Adrenal gland (tissue), 9 donors: ENCODE measurements at regions not wholly inside any gene's neighbourhood (a gene's known extent, or its start where the extent isn't known, plus 50 kb on each side); places are given as distances from the start of the nearest gene placed in this dataset.

Experiments
- DNase-seq, 7 donors: peaks; one replicate each; pipeline ENCODE4 v3.0.0-alpha.2; 2019 to 2020
- H3K27ac ChIP-seq, 5 donors: fragments of 200-600 bp; sonication (generic) in 4 of 5; 1 replicate in 3 of 5; 2 replicates in 2 of 5; pipeline versions ENCODE4 v1.5.1 to v1.8.0; 2016 to 2020; ENCODE audit warnings: mild to moderate bottlenecking in 1 of 5
- H3K27me3 ChIP-seq: fragments of 200-600 bp; 2 replicates; pipeline ENCODE4 v1.8.0; 2021
- H3K36me3 ChIP-seq, 2 donors: fragments of 200-600 bp; replicated peaks in 1 of 2; 1 replicate in 1 of 2; 2 replicates in 1 of 2; pipeline versions ENCODE4 v1.5.1 to v1.8.0; 2018 to 2022
- H3K4me1 ChIP-seq, 2 donors: fragments of 200-600 bp; replicated peaks in 1 of 2; 1 replicate in 1 of 2; 2 replicates in 1 of 2; pipeline versions ENCODE4 v1.5.1 to v1.8.0; 2018 to 2021
- H3K4me3 ChIP-seq, 4 donors: fragments of 200-600 bp; sonication (generic) in 3 of 4; one replicate each; pipeline ENCODE4 v1.5.1; 2016 to 2018
- H3K9me3 ChIP-seq, 3 donors: fragments of 200-600 bp; sonication (generic) in 1 of 3; replicated peaks in 1 of 3; 1 replicate in 2 of 3; 2 replicates in 1 of 3; pipeline versions ENCODE4 v1.5.1 to v1.8.0; 2016 to 2021
- POLR2A ChIP-seq, 2 donors: fragments of 450-650 bp; IDR thresholded peaks; one replicate each; pipeline ENCODE4 v1.6.1; 2017; ENCODE audit warnings: antibody characterized with exemption in 2 of 2, mild to moderate bottlenecking in 2 of 2, moderate library complexity in 1 of 2
- WGBS, 4 donors: extraction: QIAGEN DNeasy Blood & Tissue Kit in 2 of 4; methylation state at CpG; one replicate each; pipeline versions ENCODE4 v1.1.5 to v1.1.7; 2013 to 2017; 5-methylcytosine and 5-hydroxymethylcytosine counted together
- intact Hi-C, 2 donors: fragments of 100-400 bp; cut with DNase I; formaldehyde crosslinking; loops; one replicate each; pipeline versions ENCODE4 v1.14.1 to v1.15.0; 2022 to 2023
- TF ChIP-seq, protein P1 (sequence below), 6 experiments: fragments of 450-650 bp in 4 of 6; fragments of 200-600 bp in 2 of 6; sonication (generic) in 1 of 6; IDR thresholded peaks; 1 replicate in 5 of 6; 2 replicates in 1 of 6; pipeline versions ENCODE4 v1.5.1 to v1.8.0; 2016 to 2021; ENCODE audit warnings: antibody characterized with exemption in 6 of 6, mild to moderate bottlenecking in 2 of 6, moderate library complexity in 1 of 6
- donor health status: healthy with polysubstance abuse.
- donor health status: Bipolar disorder and iron deficiency.
- donor health status: DM: yes; HTN: yes; CAD: no.
- donor health status: DM: no; HTN: no; CAD: no.
- donor health status: DM: no; HTN: no; CAD: no.

DNA sequence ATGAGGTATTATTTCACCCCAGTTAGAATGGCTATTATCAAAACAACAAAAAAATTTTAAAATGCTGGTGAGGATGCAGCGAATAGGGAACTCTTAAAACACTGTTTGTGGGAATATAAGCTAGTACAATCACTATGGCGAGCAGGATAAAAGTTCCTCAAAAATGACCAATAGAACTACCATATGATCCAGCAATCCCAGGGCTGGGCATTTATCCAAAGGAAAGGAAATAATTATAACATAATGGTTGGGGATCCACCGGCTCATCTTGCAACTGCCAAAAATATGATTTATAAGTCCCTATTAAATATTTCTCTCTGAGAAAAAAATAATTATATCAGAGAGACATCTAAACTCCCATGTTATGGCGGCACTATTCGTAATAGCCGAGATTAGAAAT, 127.6 kb upstream of the MME start:
- intact Hi-C loops: no loop called here
- DNase-seq: no peak
- no peaks in the 10 kb centered on the region for H3K27me3 ChIP-seq
- TF ChIP-seq, protein P1, sequence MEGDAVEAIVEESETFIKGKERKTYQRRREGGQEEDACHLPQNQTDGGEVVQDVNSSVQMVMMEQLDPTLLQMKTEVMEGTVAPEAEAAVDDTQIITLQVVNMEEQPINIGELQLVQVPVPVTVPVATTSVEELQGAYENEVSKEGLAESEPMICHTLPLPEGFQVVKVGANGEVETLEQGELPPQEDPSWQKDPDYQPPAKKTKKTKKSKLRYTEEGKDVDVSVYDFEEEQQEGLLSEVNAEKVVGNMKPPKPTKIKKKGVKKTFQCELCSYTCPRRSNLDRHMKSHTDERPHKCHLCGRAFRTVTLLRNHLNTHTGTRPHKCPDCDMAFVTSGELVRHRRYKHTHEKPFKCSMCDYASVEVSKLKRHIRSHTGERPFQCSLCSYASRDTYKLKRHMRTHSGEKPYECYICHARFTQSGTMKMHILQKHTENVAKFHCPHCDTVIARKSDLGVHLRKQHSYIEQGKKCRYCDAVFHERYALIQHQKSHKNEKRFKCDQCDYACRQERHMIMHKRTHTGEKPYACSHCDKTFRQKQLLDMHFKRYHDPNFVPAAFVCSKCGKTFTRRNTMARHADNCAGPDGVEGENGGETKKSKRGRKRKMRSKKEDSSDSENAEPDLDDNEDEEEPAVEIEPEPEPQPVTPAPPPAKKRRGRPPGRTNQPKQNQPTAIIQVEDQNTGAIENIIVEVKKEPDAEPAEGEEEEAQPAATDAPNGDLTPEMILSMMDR (IDR thresholded peaks at IDR 0.05): no peak
- no peak for TF ChIP-seq POLR2A (IDR thresholded peaks at IDR 0.05)
- no peaks in the 10 kb centered on the region for H3K9me3 ChIP-seq
- no peak overlapping the region for H3K4me3 ChIP-seq
- no peaks in the 10 kb centered on the region for H3K36me3 ChIP-seq
- no peaks in the 10 kb centered on the region for H3K4me1 ChIP-seq
- 82 to 90% (median 88%) methylated on average over 6 of the region's 6 CpGs for WGBS, 4 donors
- H3K27ac ChIP-seq: no peak overlapping the region

DNA sequence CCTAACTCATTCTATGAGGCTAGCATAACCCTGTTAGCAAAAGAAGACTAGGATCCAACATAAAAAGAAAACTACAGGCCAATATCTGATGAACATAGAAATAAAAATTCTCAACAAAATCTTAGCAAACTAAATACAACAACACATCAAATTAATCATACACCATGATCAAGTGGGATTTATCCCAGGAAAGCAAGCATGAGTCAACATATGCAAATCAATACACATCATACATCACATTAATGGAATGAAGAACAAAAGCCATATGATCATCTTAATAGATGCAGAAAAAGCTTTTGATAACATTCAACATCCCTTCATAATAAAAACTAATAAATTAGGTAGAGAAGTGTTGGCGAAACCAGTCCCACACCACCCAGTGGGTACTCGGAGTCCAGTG, 136.1 kb upstream of the MME start:
- no peak for DNase-seq
- TF ChIP-seq POLR2A (IDR thresholded peaks at IDR 0.05): no peak
- TF ChIP-seq, protein P1 (IDR thresholded peaks at IDR 0.05): no peak

DNA sequence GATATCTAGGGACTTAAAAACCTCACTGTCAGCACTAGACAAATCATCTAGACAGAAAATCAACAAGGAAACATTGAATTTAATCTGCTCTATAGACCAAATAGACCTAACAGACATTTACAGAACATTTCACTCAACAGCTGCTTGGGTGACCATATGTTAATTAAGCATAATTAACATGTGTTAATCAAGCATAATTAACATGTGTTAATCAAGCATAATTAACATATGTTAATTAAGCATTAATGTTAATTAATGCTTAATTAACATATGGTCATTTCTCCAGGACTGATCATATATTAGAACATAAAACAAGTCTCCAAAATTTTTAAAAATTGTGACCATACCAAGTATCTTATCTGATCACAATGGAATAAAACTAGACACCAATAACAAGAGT, 137.3 kb upstream of the MME start:
- no peak overlapping the region for H3K4me3 ChIP-seq
- intact Hi-C loops: no loop called here
- H3K36me3 ChIP-seq: no peaks in the 10 kb centered on the region
- H3K27ac ChIP-seq: no peak overlapping the region
- no peak for TF ChIP-seq POLR2A (IDR thresholded peaks at IDR 0.05)
- TF ChIP-seq, protein P1 (IDR thresholded peaks at IDR 0.05): no peak
- DNase-seq: no peak
- H3K9me3 ChIP-seq: no peaks in the 10 kb centered on the region
- no peaks in the 10 kb centered on the region for H3K27me3 ChIP-seq
- H3K4me1 ChIP-seq: no peaks in the 10 kb centered on the region

More for the DNA sequence above, 136.1 kb upstream of the MME start:
- H3K36me3 ChIP-seq: no peaks in the 10 kb centered on the region
- WGBS, 4 donors: 77 to 98% (median 91%) methylated on average over 2 of the region's 2 CpGs
- no peaks in the 10 kb centered on the region for H3K9me3 ChIP-seq
- H3K27ac ChIP-seq: no peak overlapping the region
- intact Hi-C loops: no loop called here
- no peaks in the 10 kb centered on the region for H3K27me3 ChIP-seq
- no peaks in the 10 kb centered on the region for H3K4me1 ChIP-seq
- H3K4me3 ChIP-seq: no peak overlapping the region

DNA sequence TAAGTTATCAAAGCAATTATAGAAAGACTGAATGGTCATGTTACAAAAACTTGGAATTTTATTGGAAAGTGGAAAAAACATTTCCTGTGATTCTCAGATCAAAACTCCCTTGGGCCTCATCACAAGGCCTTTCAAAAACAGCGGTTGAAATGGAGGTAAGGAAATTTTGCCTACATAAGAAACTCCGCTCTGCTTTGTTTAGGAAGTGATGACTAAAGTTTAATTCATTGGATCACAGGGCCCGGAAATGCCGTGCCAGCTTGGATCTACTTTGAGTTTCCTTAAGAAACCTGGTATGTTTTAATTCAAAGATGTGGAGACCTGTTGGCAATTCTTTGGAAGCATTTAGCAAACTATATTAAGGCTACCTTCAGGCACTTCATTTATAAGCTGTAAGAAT, 143.9 kb upstream of the MME start:
- TF ChIP-seq, protein P1 (IDR thresholded peaks at IDR 0.05): no peak
- no peak for TF ChIP-seq POLR2A (IDR thresholded peaks at IDR 0.05)
- H3K9me3 ChIP-seq: no peaks in the 10 kb centered on the region
- no peak overlapping the region for H3K4me3 ChIP-seq
- intact Hi-C loops: no loop called here
- no peak for DNase-seq
- no peaks in the 10 kb centered on the region for H3K27me3 ChIP-seq
- no peaks in the 10 kb centered on the region for H3K4me1 ChIP-seq
- no peaks in the 10 kb centered on the region for H3K36me3 ChIP-seq
- WGBS, 4 donors: 89 to 96% (median 91%) methylated on average over 4 of the region's 4 CpGs
- H3K27ac ChIP-seq: no peak overlapping the region
